Calu3 (cell line): ENCODE measurements at regions not wholly inside any gene's neighbourhood (a gene's known extent, or its start where the extent isn't known, plus 50 kb on each side); places are given as distances from the start of the nearest gene placed in this dataset.

ENCODE experiments used
- BruUV-seq: library from RNA; stranded (reverse); fragments of 400-500 nt; replicated peaks from 2 replicates; lab custom pipeline; 2021; lab: Mats Ljungman, UMichigan
- CTCF ChIA-PET: fragments of 300-600 bp; sonication (Branson Sonifier 250); formaldehyde crosslinking; loops from one replicate; lab custom pipeline; 2022; ENCODE audit warnings: antibody characterized with exemption; lab: Charles Lee
- DNase-seq: peaks from one replicate; pipeline ENCODE4 v3.0.0; 2022
- H3K27ac Mint-ChIP-seq: one replicate; pipeline ENCODE4 v1.8.0; 2022; ENCODE audit warnings: mixed read lengths; ENCODE audit not compliant: unreplicated experiment
- H3K27me3 Mint-ChIP-seq: one replicate; pipeline ENCODE4 v1.8.0; 2022; ENCODE audit warnings: mixed read lengths; ENCODE audit not compliant: unreplicated experiment
- H3K36me3 Mint-ChIP-seq: one replicate; pipeline ENCODE4 v1.8.0; 2022; ENCODE audit warnings: mild to moderate bottlenecking, moderate library complexity, mixed read lengths; ENCODE audit not compliant: insufficient read depth, unreplicated experiment
- H3K4me1 Mint-ChIP-seq: one replicate; pipeline ENCODE4 v1.8.0; 2022; ENCODE audit warnings: mild to moderate bottlenecking, low read depth, mixed read lengths; ENCODE audit not compliant: unreplicated experiment
- H3K4me3 Mint-ChIP-seq: one replicate; pipeline ENCODE4 v1.8.0; 2022; ENCODE audit warnings: mild to moderate bottlenecking, low read depth, moderate library complexity, mixed read lengths; ENCODE audit not compliant: unreplicated experiment
- H3K9me3 Mint-ChIP-seq: one replicate; pipeline ENCODE4 v1.8.0; 2022; ENCODE audit warnings: low read depth, mixed read lengths; ENCODE audit not compliant: unreplicated experiment
- CTCF ChIP-seq: fragments of 200-600 bp; IDR thresholded peaks from one replicate; pipeline ENCODE4 v1.8.0; 2022; ENCODE audit warnings: antibody characterized with exemption; ENCODE audit not compliant: unreplicated experiment
- intact Hi-C: fragments of 100-400 bp; cut with micrococcal nuclease; formaldehyde crosslinking; loops from one replicate; pipeline ENCODE4 v1.10.0; 2022; ENCODE audit not compliant: unreplicated experiment

DNA sequence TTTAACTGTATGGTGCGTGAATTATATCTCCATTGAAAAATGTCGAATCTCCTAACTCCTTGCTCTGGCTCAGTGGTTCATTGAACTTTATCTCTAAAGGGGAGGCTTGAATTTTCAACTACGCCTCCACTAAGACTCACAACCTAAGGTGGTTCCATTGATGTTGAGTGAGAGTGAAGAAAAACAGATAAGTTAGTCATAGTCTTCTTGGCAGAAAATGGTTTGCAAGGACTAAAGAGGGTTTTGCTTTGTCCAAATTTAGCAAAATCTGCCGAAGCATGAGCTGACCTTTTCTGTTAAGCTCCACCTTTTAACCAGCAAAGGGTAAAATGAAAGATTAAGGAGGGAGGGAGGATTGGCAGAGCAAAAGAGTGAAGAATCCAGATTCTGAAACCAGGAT lies 290.2 kb upstream of the SPTLC3 start:
- CTCF ChIA-PET = no interaction called here
- no peaks in the 10 kb centered on the region for H3K36me3 Mint-ChIP-seq
- H3K27ac Mint-ChIP-seq = no peak overlapping the region
- TF ChIP-seq CTCF = no peak
- H3K9me3 Mint-ChIP-seq = no peaks in the 10 kb centered on the region
- H3K4me1 Mint-ChIP-seq = peaks cover 15% of the 10 kb centered on the region
- no peak for DNase-seq
- no peaks in the 10 kb centered on the region for H3K27me3 Mint-ChIP-seq
- H3K4me3 Mint-ChIP-seq = no peak overlapping the region
- intact Hi-C loops = no loop called here
- BruUV-seq = no TSS peak

DNA sequence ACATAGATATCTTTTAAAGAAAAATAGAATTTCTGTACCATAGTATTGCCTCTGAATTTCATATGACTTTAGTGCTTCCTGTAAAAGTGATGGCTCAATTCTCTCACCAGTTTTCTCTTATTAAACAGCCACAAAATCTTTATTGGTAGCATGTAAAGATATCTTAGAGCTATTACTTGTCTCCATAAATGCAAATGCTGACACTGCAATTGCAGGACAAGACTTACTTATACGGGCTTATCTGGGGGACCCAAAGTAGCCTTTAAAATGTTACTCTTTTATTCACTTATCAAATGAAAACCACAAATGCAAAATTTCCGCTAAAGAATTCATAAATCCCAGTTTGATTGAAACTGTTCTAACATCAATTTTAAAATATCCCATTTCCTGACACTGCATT lies 287.1 kb upstream of the SPTLC3 start:
- intact Hi-C loops = no loop called here

DNA sequence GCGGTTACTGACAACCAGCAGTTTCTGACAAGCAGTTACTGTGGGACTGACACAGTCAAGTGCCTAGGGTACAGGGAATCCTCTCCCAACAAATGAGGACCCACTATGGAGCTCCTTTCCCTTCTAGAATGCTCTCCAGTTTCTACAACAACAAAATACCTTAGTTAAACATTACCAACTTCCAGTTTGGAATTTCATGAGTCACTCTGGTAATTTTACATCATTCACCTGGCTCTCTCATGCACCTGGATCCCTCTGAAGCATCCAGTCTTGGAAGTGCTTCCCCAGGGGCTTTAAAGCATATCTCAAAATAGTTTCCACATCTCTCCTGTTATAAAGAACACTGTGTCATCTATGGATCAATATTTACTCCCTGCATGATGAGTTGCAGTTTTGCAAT lies 286.7 kb upstream of the SPTLC3 start:
- CTCF ChIA-PET = no interaction called here
- intact Hi-C loops = no loop called here
- no peak for DNase-seq
- Mint-ChIP-seq H3K9me3 (no peaks in the 10 kb centered on the region), H3K27me3 (no peaks in the 10 kb centered on the region), H3K4me3 (no peak overlapping the region), H3K36me3 (no peaks in the 10 kb centered on the region), H3K4me1 (peaks cover 15% of the 10 kb centered on the region), H3K27ac (no peak overlapping the region)
- no TSS peak for BruUV-seq
- TF ChIP-seq CTCF = no peak

More for the DNA sequence above, 287.1 kb upstream of the SPTLC3 start:
- DNase-seq = no peak
- no peaks in the 10 kb centered on the region for H3K36me3 Mint-ChIP-seq
- H3K4me3 Mint-ChIP-seq = no peak overlapping the region
- peaks cover 15% of the 10 kb centered on the region for H3K4me1 Mint-ChIP-seq
- H3K27ac Mint-ChIP-seq = no peak overlapping the region
- CTCF ChIA-PET = no interaction called here
- no peaks in the 10 kb centered on the region for H3K27me3 Mint-ChIP-seq
- BruUV-seq = no TSS peak
- no peaks in the 10 kb centered on the region for H3K9me3 Mint-ChIP-seq
- TF ChIP-seq CTCF = no peak

DNA sequence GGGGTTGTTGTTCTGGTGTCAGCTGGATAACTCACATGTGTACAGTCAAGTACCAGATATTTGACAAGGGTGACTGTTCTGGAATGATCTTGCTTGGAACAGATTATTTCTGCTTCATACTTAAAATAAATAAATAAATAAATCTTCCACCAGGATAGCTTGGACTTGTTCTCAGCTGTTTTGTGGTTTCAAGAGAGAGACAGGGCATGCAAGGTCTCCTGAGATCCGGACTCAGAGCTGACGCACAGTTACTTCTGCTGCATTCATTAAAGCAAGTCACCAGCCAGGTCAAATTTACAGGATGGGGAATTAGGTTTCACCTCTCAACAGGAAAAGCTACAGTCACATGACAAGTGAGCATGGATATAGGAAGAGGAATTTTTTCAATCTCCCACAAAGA lies 285.0 kb upstream of the SPTLC3 start:
- intact Hi-C loops = no loop called here
- Mint-ChIP-seq H3K27me3 (no peaks in the 10 kb centered on the region), H3K9me3 (no peaks in the 10 kb centered on the region), H3K36me3 (no peaks in the 10 kb centered on the region), H3K4me3 (no peak overlapping the region), H3K27ac (no peak overlapping the region), H3K4me1 (peaks cover 15% of the 10 kb centered on the region)
- no peak for DNase-seq
- no peak for TF ChIP-seq CTCF
- CTCF ChIA-PET = no interaction called here
- no TSS peak for BruUV-seq
